Right lobe of liver (tissue), 4 donors: ENCODE measurements at regions not wholly inside any gene's neighbourhood (a gene's known extent, or its start where the extent isn't known, plus 50 kb on each side); places are given as distances from the start of the nearest gene placed in this dataset.
A peak's percentile ranks its signal among the peaks of the same experiment; 100 is the strongest.

Source experiments
- POLR2A ChIP-seq: fragments of 450-650 bp; IDR thresholded peaks from one replicate; pipeline ENCODE4 v1.6.1; 2017; ENCODE audit warnings: antibody characterized with exemption, mild to moderate bottlenecking
- TF ChIP-seq, protein P1 (sequence below), 4 donors: fragments of 200-600 bp in 3 of 4; fragments of 450-650 bp in 1 of 4; IDR thresholded peaks; one replicate each; pipeline versions ENCODE4 v1.5.1 to v1.8.0; 2016 to 2022; ENCODE audit warnings: antibody characterized with exemption in 4 of 4, mild to moderate bottlenecking in 2 of 4
- donor health status: DM: no; HTN: no; CAD: no.
- donor health status: DM: no; HTN: no; CAD: no.
- donor health status: DM: no; HTN: yes; CAD: no.

DNA sequence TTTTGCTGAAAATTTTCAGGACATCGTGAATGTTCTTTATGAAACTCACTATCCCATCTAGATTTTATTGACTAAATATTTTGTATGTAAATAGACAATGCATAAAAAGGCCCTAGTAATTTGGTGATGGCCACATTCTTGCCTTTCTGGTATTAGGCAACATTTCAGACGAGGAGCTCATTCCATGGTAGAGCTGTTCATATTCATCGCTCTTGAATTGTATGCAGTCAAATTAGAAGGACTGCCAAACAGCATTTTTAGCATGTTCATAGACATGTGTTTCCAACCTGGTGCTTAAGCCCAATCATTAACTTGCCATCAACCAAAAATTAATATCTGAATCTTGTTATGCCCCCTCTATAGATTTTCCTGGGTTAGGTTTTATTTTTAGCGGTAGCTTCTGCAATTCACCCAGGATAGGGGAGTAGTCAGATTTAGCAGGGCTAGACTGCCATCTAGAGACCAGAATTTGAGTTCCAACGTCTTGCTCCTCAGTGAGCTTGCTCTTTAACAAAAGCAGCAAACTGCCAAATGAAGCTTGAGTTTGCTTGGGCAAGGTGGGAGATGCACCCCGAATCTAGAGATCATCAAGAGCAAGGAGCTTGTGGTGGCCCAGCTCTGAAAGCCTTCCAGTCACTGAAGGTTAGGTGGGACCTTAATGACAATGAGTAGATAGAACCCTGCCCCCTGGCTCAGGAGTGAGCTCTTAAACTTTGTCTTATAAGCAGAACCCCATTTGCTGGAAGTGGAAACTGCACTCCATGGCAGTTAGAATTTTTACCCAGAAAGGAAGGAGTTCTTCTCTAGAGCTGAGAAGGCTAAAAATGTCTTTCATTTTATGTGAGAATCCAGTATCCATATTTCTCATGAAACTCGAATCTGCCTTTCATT is 456.2 kb downstream of the RASEF start:
- TF ChIP-seq, protein P1, sequence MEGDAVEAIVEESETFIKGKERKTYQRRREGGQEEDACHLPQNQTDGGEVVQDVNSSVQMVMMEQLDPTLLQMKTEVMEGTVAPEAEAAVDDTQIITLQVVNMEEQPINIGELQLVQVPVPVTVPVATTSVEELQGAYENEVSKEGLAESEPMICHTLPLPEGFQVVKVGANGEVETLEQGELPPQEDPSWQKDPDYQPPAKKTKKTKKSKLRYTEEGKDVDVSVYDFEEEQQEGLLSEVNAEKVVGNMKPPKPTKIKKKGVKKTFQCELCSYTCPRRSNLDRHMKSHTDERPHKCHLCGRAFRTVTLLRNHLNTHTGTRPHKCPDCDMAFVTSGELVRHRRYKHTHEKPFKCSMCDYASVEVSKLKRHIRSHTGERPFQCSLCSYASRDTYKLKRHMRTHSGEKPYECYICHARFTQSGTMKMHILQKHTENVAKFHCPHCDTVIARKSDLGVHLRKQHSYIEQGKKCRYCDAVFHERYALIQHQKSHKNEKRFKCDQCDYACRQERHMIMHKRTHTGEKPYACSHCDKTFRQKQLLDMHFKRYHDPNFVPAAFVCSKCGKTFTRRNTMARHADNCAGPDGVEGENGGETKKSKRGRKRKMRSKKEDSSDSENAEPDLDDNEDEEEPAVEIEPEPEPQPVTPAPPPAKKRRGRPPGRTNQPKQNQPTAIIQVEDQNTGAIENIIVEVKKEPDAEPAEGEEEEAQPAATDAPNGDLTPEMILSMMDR (IDR thresholded peaks at IDR 0.05) = peak; percentile 57 to 80 (median 74)
- no peak for TF ChIP-seq POLR2A
